8988T (cell line): ENCODE measurements at regions not wholly inside any gene's neighbourhood (a gene's known extent, or its start where the extent isn't known, plus 50 kb on each side); places are given as distances from the start of the nearest gene placed in this dataset.
"Not testable (repeated sequence)": the region's sequence is repeated elsewhere in the genome, so short reads cannot be mapped to it uniquely, and the experiment has no call there.

Source experiments
- DNase-seq: peaks from one replicate; pipeline ENCODE4 v3.0.0; 2011

DNA sequence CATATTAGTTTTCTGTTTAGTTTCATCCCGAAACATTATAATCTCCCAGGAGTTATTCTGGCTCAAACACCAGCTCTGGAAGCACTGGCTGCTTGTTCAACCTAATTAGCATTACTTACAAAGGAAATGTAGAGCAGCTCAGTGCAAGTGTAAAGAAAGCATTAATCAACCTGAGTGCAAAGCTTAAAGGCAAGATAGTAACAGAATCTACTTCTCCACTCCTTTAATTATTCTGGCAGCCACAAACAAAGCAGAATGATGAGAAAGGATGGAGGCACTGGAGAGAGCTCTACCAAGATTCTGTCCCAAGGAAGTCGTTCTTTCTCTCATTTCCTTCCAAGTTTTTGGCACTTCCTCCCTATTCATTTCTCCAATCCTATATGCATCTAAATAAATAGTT, 1384.0 kb downstream of the ZPLD1 start:
- no peak for DNase-seq

DNA sequence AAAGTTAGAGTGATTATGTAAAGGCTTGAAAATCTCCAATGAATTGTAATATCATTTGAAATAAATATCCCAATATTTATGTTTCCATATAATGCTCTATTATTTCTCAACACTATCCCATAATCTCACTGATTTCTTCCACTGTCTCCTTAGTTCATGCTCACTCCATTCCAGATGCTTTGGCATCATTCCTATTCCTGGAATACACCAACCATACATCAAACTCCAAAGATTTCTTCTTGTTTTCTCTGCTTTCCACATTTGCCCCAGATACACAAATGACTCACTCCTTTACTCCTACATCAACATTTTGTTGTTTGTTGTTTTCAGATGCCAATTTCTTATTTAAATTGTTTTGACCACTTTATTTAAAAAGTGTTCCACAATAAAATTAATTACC, 1390.8 kb downstream of the ZPLD1 start:
- no peak for DNase-seq

DNA sequence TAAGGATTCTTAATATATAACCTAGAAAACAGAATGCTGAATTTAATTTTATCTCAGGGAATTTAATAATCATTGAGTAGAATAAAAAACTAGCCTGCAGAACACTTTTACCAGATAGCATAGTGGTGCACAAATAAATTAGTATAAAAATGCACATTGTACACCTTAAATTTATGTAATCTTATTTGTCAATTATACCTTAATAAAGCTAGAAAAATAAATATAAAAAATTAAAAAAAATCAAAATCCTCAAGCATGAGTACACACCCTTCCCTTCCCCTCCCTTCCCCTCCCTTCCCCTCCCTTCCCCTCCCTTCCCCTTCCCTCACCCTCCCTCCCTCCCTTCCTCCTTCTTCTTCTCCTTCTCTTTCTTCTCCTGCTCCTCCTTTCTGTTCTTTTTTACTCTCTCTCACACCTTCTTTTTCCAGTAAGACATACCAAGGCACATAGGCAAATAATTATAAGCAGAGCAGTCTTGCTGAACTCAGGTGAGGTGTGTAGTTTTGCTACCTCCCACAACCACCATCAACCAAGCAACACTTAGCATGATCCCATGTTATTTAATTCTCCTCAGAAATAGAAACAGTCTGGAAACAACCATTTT, 1395.0 kb downstream of the ZPLD1 start:
- no peak for DNase-seq

DNA sequence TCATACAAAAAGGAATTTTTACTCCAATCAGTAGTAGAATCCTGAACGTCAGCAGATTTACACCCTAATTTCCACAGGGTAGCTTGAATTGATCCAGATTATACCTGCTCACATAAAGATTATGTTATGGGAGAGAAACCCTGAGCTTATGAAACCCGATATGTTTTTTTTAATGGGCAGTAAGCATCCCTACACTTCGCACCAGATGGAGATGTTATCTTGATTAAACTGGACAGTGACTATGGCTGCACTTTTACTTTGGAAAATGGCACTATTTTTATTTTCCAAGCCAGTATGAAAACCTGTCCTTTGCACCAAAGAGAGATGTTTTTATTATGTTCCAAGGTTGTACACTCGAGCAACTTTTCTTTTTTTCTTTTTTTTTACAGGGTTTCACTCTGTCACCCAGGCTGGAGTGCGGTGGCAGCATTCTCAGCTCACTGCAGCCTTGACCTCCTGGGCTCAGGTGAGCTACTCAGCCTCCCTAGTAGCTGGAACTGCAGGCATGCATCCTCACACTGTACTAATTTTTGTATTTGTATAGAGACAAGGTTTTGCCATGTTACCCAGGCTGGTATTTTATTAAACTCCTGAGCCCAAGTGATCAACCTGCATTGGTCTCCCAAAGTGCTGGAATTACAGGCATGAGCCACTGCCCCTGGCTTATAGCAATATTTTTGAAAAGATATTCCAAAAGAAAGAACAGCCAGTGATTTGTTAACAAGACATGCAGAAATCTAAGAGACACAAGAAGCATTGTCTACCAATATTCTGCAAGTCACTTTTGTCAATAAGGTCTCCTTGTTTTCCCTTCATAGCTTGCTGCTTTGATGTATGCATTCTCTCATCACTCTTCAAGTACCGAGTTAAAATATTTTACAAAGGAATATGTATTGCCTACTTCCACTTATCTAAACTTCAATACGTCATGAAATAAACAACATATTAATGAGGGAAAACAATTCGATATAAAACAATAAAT, 1412.6 kb downstream of the ZPLD1 start:
- DNase-seq, result no peak

DNA sequence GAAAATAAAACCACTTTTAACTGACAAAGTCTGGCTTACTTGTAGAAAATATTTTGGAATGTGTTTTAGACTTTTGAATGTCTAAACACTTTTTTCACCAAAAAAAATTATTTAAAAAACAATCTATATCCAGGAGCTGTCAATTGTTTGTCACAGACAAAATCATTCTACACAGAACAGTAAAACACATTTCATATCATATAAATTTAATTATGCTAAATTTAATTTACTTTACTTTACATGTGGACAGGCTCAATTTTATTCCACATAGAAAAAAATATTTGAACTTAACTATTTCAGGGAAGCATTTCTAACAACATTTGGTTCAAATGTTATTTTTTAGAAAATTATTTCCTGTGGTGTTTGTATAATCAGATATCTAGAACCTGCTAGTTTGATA, 1417.0 kb downstream of the ZPLD1 start:
- no peak for DNase-seq

DNA sequence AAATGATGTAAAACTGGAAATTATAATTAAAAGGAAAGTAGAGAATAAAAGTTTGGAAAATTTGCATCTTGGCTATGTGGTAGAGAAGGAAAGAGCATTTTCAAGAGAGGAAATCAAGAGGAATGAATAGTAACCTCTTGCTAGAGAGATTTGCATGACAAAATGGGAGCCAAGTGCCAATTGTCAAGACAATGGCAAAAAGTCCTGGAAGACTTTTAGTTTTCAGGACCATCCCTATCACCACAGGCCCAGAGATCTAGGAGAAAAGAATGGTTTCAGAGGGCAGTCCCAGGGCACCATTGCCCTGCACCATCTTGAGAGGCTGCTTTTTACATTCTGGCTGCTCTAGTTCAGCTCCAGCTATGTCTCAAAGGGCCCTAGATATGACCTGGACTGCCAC, 1427.6 kb downstream of the ZPLD1 start:
- no peak for DNase-seq

DNA sequence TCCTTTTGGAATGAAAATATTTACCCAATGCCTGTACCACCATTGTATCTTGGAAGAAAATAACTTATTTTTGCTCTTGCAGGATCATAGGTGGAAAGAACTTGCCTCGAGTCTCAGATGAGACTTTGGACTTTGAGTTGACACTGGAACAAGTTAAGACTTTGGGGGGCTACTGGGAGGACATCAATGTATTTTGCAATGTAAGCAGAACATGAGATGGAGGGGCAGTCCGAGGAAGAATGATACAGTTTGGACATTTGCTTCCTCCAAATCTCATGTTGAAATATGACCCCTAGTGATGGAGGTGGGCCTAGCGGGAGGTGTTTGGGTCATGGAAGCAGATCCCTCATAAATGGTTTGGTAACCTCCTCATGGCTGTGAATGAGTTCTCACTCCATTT, 1428.6 kb downstream of the ZPLD1 start:
- no peak for DNase-seq

DNA sequence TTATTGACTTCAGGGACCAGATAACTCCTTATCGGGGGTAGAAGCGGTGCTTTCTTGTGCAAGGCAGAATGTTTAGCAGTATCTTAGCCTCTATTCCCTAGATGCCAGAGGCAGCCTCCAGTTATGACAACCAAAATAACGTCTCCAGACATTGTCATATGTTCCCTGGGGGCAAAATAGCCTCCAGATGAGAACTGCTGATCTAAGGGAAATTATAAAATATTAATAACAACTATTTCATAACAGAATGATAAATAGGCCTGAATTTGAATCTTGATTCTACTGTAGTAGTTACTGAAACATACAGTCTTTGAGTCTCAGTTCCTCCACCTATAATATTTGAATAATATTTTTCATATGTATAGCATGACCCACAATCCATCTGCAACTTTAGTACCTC, 1431.3 kb downstream of the ZPLD1 start:
- no peak for DNase-seq

DNA sequence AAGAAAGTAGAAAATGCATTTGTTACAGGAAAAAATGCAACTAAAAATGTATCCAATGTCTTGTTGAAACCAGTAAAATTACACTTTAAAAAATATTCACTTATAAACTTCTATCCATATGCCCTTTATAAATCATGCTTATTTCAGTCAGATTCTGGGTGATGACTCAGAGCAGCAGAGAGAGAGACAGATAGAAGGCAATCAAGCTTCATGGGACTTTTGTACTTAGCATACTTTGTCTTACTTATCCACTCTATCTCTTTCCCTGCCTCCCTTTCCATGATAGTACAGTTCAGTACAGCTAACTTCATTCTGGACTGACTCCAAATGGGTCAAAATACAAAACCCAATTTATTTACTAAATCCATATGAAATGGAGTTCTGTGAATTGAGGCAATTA, 1438.2 kb downstream of the ZPLD1 start:
- no peak for DNase-seq

DNA sequence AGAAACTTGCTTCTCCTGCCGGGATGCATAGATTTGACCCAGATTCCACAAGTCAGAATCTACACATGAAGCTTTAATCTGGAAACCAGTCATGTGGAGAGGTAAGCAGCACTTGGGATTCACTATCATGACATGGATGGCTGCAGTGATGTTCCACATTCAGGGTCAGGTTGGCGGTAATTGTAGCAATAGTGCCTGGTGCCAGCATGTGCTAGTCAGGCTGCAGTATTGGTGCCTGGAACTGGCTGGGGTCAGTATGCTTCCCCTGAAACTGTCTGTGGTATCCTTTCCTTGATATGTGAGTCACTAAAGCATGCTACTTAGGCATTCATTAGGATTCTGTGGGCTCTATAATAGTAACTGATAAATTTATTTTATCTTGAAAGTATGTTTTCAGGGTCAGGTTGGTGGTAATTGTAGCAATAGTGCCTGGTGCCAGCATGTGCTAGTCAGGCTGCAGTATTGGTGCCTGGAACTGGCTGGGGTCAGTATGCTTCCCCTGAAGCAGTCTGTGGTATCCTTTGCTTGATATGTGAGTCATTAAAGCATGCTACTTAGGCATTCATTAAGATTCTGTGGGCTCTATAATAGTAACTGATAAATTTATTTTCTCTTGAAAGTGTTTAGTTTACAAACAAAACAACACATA, 1439.2 kb downstream of the ZPLD1 start:
- DNase-seq, result no peak

DNA sequence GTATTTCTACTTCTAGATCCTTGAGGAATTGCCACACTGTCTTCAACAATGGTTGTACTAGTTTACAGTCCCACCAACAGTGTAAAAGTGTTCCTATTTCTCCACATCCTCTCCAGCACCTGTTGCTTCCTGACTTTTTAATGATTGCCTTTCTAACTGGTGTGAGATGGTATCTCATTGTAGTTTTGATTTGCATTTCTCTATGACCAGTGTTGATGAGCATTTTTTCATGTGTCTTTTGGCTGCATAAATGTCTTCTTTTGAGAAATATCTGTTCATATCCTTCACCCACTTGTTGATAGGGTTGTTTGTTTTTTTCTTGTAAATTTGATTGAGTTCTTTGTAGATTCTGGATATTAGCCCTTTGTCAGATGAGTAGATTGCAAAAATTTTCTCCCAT, 1447.0 kb downstream of the ZPLD1 start:
- not testable (repeated sequence) for DNase-seq

DNA sequence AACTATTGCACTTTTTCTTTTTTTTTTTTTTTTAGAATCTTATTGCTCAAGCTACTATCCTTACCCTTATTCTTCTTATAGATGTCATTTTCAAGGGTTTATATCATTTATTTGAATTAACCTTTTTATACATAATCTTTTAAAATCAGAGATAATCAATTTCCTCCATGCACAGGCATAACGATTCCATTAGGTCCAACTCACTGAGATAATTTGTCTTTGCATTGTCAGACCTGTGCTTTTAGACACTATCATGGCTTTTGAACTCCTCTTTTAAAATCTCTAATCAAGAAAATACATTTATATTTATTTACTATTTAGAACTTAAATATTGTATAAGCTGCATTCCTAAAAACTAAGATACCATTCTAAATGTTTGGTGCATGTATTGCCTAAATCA, 1454.9 kb downstream of the ZPLD1 start:
- no peak for DNase-seq

DNA sequence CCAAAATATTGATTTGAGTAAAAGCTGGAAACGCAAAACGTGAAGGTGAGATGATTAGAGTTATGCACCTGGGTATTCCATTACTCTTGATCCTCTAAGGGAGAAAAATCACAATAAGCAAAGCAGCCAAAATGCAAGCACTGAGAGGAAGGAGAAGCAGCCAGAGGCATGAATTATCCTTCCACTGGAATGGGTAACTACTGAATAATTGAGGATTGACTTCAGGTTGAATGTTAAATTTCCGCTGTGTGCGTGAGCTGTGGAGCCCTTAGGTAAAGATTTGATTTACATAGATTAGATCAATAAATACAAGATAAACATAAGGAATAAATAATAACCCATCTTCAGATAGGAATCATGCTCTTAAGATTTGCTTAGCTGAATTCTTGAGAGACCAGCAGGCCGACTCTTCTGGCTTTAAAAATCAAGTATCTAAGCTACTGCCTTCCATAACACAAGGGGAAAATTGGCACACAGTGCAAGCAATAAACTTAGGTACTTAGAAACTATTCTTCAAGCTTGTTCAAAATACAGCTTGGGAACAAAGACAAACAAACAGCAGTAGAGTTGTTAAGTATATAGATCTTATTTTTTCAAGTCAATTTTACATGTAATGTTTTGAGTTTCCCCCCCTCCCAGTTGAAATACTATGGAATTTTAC, 1459.5 kb downstream of the ZPLD1 start:
- DNase-seq, result no peak

DNA sequence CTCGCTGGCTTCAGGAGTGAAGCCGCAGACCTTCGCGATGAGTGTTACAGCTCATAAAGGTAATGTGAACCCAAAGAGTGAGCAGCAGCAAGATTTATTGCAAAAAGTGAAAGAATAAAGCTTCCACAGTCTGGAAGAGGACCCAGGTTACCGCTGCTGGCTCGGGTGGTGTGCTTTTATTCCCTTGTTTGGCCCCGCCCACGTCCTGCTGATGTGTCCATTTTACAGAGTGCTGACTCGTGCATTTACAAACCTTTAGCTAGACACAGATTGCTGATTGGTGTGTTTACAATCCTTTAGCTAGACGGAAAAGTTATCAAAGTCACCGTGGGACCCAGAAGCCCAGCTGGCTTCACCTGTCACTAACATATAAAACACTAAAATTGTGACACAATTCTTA, 1464.5 kb downstream of the ZPLD1 start:
- DNase-seq, result no peak

DNA sequence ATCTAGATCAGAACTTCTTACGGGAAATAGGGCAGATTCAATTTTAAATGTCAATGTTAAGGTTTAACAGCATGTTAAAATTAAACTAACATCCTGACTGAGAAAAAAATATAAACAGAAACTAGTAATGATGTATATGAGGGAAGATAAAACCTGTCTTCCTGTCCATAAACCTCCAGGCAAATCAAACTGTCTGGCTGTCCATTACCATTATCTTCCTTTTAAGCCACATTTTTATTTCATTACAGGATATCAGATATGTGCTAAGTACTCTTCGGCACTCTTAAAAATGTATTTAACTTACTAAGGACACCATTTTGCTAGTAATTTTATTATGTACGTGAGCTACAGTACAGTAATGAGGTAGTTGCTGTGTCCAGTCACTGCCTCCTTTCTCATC, 1461.7 kb upstream of the ALCAM start:
- no peak for DNase-seq

DNA sequence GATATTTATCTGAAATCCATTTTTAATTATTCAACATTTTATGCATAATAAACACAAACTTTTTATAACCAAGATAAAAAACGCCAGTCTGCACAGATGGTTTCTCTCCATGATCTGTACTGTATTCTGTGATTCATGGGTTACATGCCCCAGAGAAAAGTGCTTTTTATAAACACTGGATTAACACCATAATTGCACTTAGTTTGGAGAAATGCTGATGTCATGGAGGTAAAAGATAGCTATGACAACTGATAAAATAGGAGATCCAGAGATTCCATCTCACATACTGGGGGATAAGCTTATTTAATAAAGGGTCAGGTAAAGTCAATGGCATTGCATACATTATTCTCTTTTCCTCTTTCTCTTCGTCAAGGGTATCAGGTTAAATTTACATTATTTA, 1460.4 kb upstream of the ALCAM start:
- DNase-seq, result no peak

DNA sequence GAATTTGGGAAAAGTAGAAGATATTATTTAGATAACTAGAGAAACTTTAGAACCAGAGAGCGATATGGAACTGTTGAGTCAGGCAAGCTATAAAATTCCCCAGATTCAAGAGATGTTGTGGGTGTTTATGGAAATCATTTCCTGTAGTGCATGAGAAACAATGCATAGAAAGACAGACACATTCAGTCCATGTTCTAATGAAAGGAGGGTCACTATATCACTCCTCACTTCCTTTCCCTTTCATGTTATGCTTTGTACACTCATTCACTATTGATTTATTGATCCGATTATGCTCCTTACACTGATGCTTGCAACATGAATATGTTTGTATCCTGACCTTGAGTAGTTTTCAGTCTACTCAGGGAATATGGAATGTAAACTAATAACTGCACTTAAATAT, 1459.9 kb upstream of the ALCAM start:
- DNase-seq, result no peak

DNA sequence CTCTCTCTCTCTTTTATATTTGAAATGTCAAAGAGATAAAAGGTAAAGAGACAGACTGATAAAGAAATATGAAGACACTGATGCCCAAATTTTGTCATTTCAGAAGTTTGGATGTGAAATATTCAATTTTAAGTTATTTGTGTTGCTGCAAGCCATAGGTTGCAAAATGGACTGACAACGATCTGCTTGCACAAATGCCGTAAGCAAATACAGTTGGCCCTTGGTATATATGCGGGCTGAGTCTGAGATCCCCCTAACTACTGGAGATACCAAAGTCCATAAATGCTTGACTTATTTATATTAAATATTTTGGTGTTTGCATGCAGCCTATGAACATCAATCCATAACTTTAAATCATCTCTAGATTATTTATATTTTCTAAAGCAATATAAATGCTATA, 1459.1 kb upstream of the ALCAM start:
- no peak for DNase-seq

DNA sequence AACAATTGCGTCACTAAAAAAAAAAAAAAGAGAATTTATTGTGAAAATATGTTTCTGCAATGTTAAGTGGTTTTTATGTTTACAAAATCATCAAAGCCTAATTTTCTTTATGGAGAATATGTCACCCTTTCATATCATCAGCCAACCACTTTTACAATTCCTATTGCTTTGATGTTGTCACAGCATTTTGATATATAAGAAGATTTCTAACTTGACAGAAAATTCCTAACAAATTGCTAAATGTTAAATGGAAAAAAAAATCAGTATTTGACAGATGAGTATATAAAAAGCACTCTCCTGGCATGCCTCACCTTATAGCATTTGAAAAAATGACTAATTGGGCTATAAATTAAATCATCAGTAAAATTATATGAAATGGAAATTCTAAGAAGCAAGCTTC, 1457.3 kb upstream of the ALCAM start:
- DNase-seq, result no peak

DNA sequence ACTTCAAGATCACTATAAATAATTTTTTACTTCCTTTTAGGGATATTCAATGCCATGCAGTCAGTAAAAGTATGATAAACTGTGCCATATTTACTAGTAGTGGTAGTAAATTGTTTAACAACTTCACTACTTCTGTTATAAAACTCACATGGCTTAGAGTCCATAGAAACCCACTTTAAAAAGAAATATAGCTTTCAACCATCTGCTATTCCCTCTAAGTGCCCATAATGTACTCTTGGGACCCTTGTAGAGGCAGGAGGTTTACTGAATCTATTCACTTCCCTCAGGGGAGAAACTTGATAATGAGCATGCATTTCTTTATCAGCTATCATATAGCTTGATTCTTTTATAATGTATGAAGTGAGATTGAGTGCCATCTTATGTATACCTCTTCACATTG, 1448.4 kb upstream of the ALCAM start:
- no peak for DNase-seq

DNA sequence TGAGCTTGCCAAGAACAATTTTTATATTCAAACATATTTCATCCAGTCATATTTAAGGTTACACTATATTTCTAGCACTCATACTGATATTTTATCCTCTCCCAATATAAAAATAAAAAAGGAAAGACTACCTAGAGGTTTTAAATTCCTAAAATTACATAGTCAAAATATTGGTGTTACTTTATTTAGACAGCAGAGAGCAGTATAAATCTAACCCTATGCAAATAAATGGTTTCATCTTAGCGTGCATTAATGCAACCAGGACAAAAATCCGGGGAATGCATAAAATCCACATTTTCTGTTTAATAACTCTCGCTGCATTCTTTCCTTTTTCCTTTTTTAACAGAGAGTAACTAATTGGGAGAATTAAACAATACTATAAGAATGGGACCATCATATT, 1447.4 kb upstream of the ALCAM start:
- DNase-seq, result no peak

DNA sequence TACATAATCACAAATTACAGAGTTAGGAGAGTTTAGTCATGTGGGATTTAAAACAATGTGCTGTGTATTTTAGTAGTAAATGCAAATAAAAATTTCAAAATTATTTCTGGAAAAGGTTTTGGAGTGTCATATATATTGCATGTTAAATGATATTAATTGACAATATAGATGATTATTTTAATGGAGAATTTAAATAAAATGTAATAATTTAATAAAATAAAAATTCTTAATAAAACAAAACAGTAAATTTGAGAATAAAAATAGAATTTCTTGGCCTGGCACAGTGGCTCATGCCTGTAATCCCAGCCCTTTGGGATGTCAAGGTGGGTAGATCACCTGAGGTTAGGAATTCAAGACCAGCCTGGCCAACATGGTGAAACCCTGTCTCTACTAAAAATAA, 1442.8 kb upstream of the ALCAM start:
- no peak for DNase-seq

DNA sequence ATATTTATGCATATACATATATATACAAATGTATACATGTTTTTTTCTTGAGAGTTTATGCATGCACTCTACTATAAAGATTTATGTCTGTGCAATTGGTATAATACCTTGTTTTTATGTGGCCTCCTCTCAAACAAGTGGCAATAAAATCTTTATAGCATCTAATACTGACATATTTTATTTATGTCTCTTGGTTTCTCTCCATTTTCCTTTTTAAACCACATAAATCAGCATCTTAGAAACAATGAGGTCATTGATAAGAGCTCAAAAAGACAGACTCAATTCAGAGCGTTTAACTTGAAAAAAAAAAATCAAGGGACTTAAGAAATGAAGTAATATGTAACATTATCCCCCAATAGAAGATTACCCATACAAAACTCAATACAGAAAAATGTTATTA, 1442.2 kb upstream of the ALCAM start:
- no peak for DNase-seq

DNA sequence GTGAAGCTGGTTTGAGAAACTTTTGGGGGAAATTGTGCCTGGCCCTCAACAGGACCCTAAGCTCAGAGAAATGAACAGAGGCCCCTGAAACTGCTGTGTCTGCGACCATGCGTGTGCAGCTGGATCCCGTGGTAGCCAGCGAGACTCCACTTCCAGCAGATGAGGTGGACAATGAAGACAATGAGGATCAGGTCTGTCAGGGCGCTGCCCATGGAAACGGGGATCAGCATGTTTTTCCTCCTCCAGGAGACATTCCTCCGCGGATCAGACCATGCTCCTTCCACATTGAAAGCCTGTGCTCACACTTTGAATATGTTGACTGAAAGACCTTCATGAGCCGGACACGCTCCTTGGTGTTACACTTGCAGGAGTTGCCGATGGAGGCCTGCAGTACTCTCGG, 1439.8 kb upstream of the ALCAM start:
- DNase-seq, result no peak
